Gastroesophageal sphincter (tissue), 3 donors: ENCODE measurements at regions not wholly inside any gene's neighbourhood (a gene's known extent, or its start where the extent isn't known, plus 50 kb on each side); places are given as distances from the start of the nearest gene placed in this dataset.

Experiments
- EP300 ChIP-seq: sonication (generic); formaldehyde crosslinking; IDR thresholded peaks from one replicate; pipeline ENCODE4 v1.6.1; 2017; ENCODE audit warnings: antibody characterized with exemption, mild to moderate bottlenecking
- POLR2A ChIP-seq, 2 donors: fragments of 450-650 bp; IDR thresholded peaks; one replicate each; pipeline ENCODE4 v1.6.1; 2017; ENCODE audit warnings: antibody characterized with exemption in 2 of 2, mild to moderate bottlenecking in 2 of 2, moderate library complexity in 1 of 2
- TF ChIP-seq, protein P1 (sequence below), 4 experiments: fragments of 200-600 bp in 2 of 4; fragments of 450-650 bp in 2 of 4; sonication (generic) in 1 of 4; IDR thresholded peaks; one replicate each; pipeline ENCODE4 v1.5.1; 2017 to 2019; ENCODE audit warnings: antibody characterized with exemption in 4 of 4, mild to moderate bottlenecking in 2 of 4, moderate library complexity in 2 of 4

DNA sequence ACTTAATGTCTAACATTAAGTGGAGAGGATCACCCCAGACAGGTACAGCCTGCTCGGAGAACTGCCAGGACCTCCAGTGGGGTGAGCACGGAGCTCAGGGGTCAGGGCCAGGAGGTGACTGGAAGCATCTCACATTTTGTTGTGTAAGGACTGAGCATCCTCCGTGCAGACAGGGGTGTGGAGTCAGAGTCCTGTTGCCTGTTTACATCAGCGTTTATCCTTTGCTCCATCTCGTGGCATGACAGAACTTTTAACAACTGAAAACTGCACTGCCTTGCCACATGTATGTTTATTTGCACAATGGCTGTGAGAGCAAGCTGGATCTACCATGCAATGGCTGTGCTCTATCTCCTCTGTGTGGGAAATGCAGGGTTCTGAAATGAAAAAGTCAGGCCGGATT lies 175.4 kb upstream of the AKR1E2 start:
- TF ChIP-seq, protein P1, sequence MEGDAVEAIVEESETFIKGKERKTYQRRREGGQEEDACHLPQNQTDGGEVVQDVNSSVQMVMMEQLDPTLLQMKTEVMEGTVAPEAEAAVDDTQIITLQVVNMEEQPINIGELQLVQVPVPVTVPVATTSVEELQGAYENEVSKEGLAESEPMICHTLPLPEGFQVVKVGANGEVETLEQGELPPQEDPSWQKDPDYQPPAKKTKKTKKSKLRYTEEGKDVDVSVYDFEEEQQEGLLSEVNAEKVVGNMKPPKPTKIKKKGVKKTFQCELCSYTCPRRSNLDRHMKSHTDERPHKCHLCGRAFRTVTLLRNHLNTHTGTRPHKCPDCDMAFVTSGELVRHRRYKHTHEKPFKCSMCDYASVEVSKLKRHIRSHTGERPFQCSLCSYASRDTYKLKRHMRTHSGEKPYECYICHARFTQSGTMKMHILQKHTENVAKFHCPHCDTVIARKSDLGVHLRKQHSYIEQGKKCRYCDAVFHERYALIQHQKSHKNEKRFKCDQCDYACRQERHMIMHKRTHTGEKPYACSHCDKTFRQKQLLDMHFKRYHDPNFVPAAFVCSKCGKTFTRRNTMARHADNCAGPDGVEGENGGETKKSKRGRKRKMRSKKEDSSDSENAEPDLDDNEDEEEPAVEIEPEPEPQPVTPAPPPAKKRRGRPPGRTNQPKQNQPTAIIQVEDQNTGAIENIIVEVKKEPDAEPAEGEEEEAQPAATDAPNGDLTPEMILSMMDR (IDR thresholded peaks at IDR 0.05) = no peak
- TF ChIP-seq EP300 (no peak), POLR2A (IDR thresholded peaks at IDR 0.05) (no peak)
